ENCODE measurements at regions not wholly inside any gene's neighbourhood (a gene's known extent, or its start where the extent isn't known, plus 50 kb on each side); places are given as distances from the start of the nearest gene placed in this dataset.

DNA sequence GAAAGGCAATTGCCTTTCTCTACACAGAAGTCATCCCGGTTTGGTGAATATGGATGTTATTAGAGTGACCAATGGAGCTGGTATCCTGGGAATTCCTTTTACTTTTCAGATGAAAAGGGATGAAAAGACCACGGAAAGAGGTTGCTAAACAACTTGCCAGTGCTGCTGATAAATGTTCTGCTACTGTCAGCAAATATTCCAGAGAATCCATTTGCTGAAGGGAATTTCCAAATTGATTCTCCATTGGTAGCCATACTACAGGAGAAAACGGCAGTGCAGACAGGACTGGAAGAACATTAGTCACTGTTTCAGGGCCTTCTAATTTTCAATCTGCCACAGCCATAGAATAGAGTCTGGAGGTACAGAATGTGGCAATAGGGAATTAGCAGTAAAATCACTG is 451.5 kb downstream of the PCDH11X start:
- no peak for DNase-seq (ENCODE audit: insufficient read length, low spot score, missing footprints)
- no peaks in the 10 kb centered on the region for H3K9me3 ChIP-seq (ENCODE audit: low read depth, low read length)
- no peak overlapping the region for H2AFZ ChIP-seq (ENCODE audit: low read length)
- H3K27me3 ChIP-seq (ENCODE audit: insufficient read depth, low read length), result no peaks in the 10 kb centered on the region
- no peaks in the 10 kb centered on the region for H3K4me1 ChIP-seq (ENCODE audit: insufficient read depth, low read length)
- no peaks in the 10 kb centered on the region for H4K20me1 ChIP-seq (ENCODE audit: insufficient read depth, low read length)
- no peaks in the 10 kb centered on the region for H3K79me2 ChIP-seq (ENCODE audit: insufficient read depth, low read length)
- no peak overlapping the region for H3K4me2 ChIP-seq (ENCODE audit: insufficient read depth, low read length)
- no peak overlapping the region for H3K27ac ChIP-seq (ENCODE audit: low read depth, low read length)
- no peak overlapping the region for H3K4me3 ChIP-seq (ENCODE audit: insufficient read depth, low read length)
- TF ChIP-seq, protein P1, sequence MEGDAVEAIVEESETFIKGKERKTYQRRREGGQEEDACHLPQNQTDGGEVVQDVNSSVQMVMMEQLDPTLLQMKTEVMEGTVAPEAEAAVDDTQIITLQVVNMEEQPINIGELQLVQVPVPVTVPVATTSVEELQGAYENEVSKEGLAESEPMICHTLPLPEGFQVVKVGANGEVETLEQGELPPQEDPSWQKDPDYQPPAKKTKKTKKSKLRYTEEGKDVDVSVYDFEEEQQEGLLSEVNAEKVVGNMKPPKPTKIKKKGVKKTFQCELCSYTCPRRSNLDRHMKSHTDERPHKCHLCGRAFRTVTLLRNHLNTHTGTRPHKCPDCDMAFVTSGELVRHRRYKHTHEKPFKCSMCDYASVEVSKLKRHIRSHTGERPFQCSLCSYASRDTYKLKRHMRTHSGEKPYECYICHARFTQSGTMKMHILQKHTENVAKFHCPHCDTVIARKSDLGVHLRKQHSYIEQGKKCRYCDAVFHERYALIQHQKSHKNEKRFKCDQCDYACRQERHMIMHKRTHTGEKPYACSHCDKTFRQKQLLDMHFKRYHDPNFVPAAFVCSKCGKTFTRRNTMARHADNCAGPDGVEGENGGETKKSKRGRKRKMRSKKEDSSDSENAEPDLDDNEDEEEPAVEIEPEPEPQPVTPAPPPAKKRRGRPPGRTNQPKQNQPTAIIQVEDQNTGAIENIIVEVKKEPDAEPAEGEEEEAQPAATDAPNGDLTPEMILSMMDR (IDR thresholded peaks at IDR 0.05; ENCODE audit: extremely low read depth, low read depth, low read length), result no peak
- no peaks in the 10 kb centered on the region for H3K36me3 ChIP-seq (ENCODE audit: insufficient read depth, low read length)

DNA sequence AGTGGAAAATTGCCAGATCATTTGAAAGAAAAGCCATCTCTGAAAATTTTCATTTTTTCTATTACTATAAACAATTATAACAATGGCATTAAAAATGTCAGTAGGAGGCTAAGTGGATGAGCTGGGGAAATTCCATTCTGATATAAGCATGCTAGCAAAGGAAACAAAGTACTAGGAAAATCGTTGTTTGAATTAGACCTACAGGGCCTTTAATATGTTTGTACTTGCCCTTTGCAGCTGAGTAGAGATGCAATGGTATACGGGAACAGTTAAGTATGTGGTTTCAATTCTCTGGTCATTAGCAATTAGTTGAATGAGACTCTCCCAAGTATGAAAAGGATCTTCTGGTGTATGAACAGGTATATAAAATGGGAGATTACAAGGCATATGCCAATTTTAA is 452.2 kb downstream of the PCDH11X start:
- DNase-seq (ENCODE audit: insufficient read length, low spot score, missing footprints), result no peak
- Histone ChIP-seq H3K4me3 (ENCODE audit: insufficient read depth, low read length) (no peak overlapping the region), H3K4me2 (ENCODE audit: insufficient read depth, low read length) (no peak overlapping the region), H4K20me1 (ENCODE audit: insufficient read depth, low read length) (no peaks in the 10 kb centered on the region), H3K36me3 (ENCODE audit: insufficient read depth, low read length) (no peaks in the 10 kb centered on the region), H3K9me3 (ENCODE audit: low read depth, low read length) (no peaks in the 10 kb centered on the region), H3K79me2 (ENCODE audit: insufficient read depth, low read length) (no peaks in the 10 kb centered on the region), H3K27me3 (ENCODE audit: insufficient read depth, low read length) (no peaks in the 10 kb centered on the region), H3K4me1 (ENCODE audit: insufficient read depth, low read length) (no peaks in the 10 kb centered on the region), H3K27ac (ENCODE audit: low read depth, low read length) (no peak overlapping the region), H2AFZ (ENCODE audit: low read length) (no peak overlapping the region)
- TF ChIP-seq, protein P1 (IDR thresholded peaks at IDR 0.05; ENCODE audit: extremely low read depth, low read depth, low read length), result no peak

DNA sequence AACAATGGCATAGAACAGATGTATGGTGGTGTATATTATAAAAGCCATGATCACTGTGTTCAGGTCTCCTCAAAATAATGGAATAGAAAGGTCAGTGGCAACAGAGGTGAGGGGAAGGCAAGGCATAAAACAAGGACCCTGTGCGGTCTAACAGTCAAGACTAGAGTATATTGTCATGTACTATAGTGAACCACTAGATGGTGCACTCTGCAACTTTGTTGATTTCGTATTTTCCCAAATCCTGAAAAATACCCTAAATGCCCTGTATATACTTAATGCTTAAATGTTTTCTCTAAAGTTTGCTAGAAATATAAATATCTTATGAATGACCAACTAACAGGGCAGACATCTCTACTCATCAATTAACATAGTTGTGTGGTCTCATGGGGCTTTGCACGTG is 453.0 kb downstream of the PCDH11X start:
- Histone ChIP-seq H3K27me3 (ENCODE audit: insufficient read depth, low read length) (no peaks in the 10 kb centered on the region), H3K4me1 (ENCODE audit: insufficient read depth, low read length) (no peaks in the 10 kb centered on the region), H4K20me1 (ENCODE audit: insufficient read depth, low read length) (no peaks in the 10 kb centered on the region), H3K27ac (ENCODE audit: low read depth, low read length) (no peak overlapping the region), H3K4me3 (ENCODE audit: insufficient read depth, low read length) (no peak overlapping the region), H3K36me3 (ENCODE audit: insufficient read depth, low read length) (no peaks in the 10 kb centered on the region), H2AFZ (ENCODE audit: low read length) (no peak overlapping the region), H3K9me3 (ENCODE audit: low read depth, low read length) (no peaks in the 10 kb centered on the region), H3K79me2 (ENCODE audit: insufficient read depth, low read length) (no peaks in the 10 kb centered on the region), H3K4me2 (ENCODE audit: insufficient read depth, low read length) (no peak overlapping the region)
- DNase-seq (ENCODE audit: insufficient read length, low spot score, missing footprints), result peak; percentile 18
- TF ChIP-seq, protein P1 (IDR thresholded peaks at IDR 0.05; ENCODE audit: extremely low read depth, low read depth, low read length), result peak; percentile 42

- Histone ChIP-seq H3K36me3 (ENCODE audit: insufficient read depth, low read length) (no peaks in the 10 kb centered on the region), H3K4me2 (ENCODE audit: insufficient read depth, low read length) (no peak overlapping the region), H3K4me3 (ENCODE audit: insufficient read depth, low read length) (no peak overlapping the region), H3K79me2 (ENCODE audit: insufficient read depth, low read length) (no peaks in the 10 kb centered on the region), H2AFZ (ENCODE audit: low read length) (no peak overlapping the region), H3K4me1 (ENCODE audit: insufficient read depth, low read length) (no peaks in the 10 kb centered on the region), H4K20me1 (ENCODE audit: insufficient read depth, low read length) (no peaks in the 10 kb centered on the region), H3K27me3 (ENCODE audit: insufficient read depth, low read length) (no peaks in the 10 kb centered on the region), H3K9me3 (ENCODE audit: low read depth, low read length) (no peaks in the 10 kb centered on the region), H3K27ac (ENCODE audit: low read depth, low read length) (no peak overlapping the region)
- DNase-seq (ENCODE audit: insufficient read length, low spot score, missing footprints), result no peak
- TF ChIP-seq, protein P1 (IDR thresholded peaks at IDR 0.05; ENCODE audit: extremely low read depth, low read depth, low read length), result no peak
Measured at GRCh38 chrX:92241249-92241648, 462.1 kb downstream of the PCDH11X start.

All from osteoblast (primary cell).